ENCODE measurements at regions not wholly inside any gene's neighbourhood (a gene's known extent, or its start where the extent isn't known, plus 50 kb on each side); places are given as distances from the start of the nearest gene placed in this dataset.

DNA sequence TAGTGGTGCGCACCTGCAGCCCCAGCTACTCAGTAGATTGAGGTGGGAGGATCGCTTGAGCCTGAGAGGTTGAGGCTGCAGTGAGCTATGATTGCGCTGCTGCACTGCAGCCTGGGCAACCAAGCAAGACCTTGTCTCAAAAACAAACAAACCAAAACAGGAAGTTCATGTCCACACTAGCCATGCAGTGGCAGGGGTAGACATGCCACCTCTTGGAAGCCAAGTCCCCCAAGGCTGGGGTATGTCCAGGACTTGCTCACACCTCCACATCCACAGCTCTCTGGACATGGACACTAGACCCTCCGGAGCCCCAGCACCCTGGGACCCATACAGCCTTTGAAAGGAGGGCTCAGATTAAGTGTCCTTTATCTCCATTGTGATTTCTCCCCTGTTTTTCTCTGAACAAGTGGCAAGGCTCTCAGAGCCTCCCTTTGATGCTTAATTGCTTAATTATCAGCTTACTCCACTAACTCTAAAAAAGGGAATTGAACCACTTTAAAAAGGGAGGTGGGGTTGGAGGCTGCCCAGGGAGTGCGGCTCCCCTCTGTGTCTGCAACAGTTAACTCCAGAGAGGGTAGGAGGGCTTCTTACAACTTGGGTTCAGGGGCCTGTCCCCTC lies 424.6 kb upstream of the C16orf82 start:
- peak overlapping the region; percentile 30; the same call in 1 of the 2 replicates for H3K4me2 ChIP-seq (ENCODE audit: low read length)

DNA sequence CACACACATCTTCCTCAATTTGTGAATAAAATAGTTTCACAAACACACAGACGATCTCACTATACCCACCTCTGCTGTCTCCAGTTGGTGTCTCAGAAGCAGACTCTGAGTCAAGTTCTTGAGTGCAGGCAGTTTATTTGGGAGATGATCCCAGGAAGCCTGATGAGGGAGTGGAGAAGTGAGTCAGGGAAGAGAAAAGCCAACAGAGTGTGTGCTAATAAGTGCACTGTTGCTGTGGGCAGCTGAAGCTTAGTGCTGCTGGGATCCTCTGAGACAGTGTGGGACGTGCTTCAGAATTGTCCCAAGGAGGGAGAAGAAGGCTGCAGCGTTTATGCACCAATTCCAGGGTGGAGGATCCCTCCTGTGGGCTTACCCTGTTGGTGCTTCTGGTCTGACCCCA lies 423.2 kb upstream of the C16orf82 start:
- Histone ChIP-seq H3K79me2 (ENCODE audit: insufficient read depth, low read length) (no peaks in the 10 kb centered on the region), H3K9me2 (ENCODE audit: low read depth, low read length) (no peaks in the 10 kb centered on the region), H3K27ac (ENCODE audit: low read depth, low read length, poor library complexity, severe bottlenecking) (peak overlapping the region; percentile 79), H3K4me3 (ENCODE audit: low read depth, low read length, poor library complexity, severe bottlenecking) (no peak overlapping the region), H3K9me3 (ENCODE audit: low read length) (no peaks in the 10 kb centered on the region), H3F3A (ENCODE audit: insufficient read depth, low read length) (no peaks in the 10 kb centered on the region), H3K4me2 (ENCODE audit: low read length) (no peak overlapping the region), H3K27me3 (ENCODE audit: insufficient read depth, low read length) (no peaks in the 10 kb centered on the region), H3K4me1 (ENCODE audit: insufficient read depth, low read length, severe bottlenecking) (peaks cover 78% of the 10 kb centered on the region), H4K20me1 (ENCODE audit: insufficient read depth, low read length) (no peaks in the 10 kb centered on the region), H3K36me3 (ENCODE audit: insufficient read depth, low read length) (no peaks in the 10 kb centered on the region), H3K9ac (ENCODE audit: low read length) (no peak overlapping the region; the same call in 1 of the 2 replicates), H2AFZ (ENCODE audit: low read length) (no peak overlapping the region)
- TF ChIP-seq EZH2 (IDR thresholded peaks at IDR 0.05; ENCODE audit: borderline replicate concordance, low read length), result no peak
- TF ChIP-seq, protein P1, sequence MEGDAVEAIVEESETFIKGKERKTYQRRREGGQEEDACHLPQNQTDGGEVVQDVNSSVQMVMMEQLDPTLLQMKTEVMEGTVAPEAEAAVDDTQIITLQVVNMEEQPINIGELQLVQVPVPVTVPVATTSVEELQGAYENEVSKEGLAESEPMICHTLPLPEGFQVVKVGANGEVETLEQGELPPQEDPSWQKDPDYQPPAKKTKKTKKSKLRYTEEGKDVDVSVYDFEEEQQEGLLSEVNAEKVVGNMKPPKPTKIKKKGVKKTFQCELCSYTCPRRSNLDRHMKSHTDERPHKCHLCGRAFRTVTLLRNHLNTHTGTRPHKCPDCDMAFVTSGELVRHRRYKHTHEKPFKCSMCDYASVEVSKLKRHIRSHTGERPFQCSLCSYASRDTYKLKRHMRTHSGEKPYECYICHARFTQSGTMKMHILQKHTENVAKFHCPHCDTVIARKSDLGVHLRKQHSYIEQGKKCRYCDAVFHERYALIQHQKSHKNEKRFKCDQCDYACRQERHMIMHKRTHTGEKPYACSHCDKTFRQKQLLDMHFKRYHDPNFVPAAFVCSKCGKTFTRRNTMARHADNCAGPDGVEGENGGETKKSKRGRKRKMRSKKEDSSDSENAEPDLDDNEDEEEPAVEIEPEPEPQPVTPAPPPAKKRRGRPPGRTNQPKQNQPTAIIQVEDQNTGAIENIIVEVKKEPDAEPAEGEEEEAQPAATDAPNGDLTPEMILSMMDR (IDR thresholded peaks at IDR 0.05; ENCODE audit: low read length), result no peak

More for the DNA sequence above, 424.6 kb upstream of the C16orf82 start:
- no peaks in the 10 kb centered on the region for H4K20me1 ChIP-seq (ENCODE audit: insufficient read depth, low read length)
- no peaks in the 10 kb centered on the region for H3K27me3 ChIP-seq (ENCODE audit: insufficient read depth, low read length)
- H3K4me3 ChIP-seq (ENCODE audit: low read depth, low read length, poor library complexity, severe bottlenecking), result no peak overlapping the region
- no peaks in the 10 kb centered on the region for H3K79me2 ChIP-seq (ENCODE audit: insufficient read depth, low read length)
- peaks cover 65% of the 10 kb centered on the region for H3K4me1 ChIP-seq (ENCODE audit: insufficient read depth, low read length, severe bottlenecking)
- no peaks in the 10 kb centered on the region for H3K9me3 ChIP-seq (ENCODE audit: low read length)
- H3K9me2 ChIP-seq (ENCODE audit: low read depth, low read length), result no peaks in the 10 kb centered on the region
- no peaks in the 10 kb centered on the region for H3F3A ChIP-seq (ENCODE audit: insufficient read depth, low read length)
- H2AFZ ChIP-seq (ENCODE audit: low read length), result peak overlapping the region; percentile 84; the same call in 1 of the 2 replicates
- peak overlapping the region; percentile 79 for H3K27ac ChIP-seq (ENCODE audit: low read depth, low read length, poor library complexity, severe bottlenecking)
- no peak for TF ChIP-seq EZH2 (IDR thresholded peaks at IDR 0.05; ENCODE audit: borderline replicate concordance, low read length)
- TF ChIP-seq, protein P1 (IDR thresholded peaks at IDR 0.05; ENCODE audit: low read length), result no peak
- peak overlapping the region; percentile 9; the same call in 1 of the 2 replicates for H3K9ac ChIP-seq (ENCODE audit: low read length)
- no peaks in the 10 kb centered on the region for H3K36me3 ChIP-seq (ENCODE audit: insufficient read depth, low read length)

DNA sequence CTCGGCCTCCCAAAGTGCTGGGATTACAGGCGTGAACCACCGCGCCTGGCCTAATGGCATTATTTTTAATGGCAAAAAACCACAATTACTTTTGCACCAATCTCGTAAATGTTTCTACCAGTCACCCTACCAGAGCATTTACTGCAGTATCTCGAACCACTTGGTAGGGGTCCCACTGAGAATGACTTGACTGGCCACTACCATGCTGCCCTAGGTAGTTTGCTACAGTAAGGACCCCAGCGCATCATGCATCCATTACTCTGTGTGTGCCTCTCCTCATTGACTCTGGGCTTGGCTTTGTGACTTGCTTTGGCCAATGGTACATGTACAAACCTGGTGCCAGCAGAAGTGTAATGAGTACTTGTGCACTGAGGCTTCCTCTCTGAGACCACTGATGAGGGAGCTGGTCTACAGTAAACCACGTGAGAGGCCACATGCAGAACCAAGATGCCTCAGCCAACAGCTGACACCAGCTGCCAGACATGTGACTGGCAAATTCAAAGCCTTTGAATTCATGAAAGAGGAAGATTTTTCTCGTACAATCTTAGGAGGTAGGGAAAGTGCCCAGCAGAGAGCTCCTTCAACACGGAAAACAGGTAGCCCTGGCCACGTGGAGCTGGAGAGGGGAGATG lies 421.7 kb upstream of the C16orf82 start:
- H3K4me2 ChIP-seq (ENCODE audit: low read length), result no peak overlapping the region
- H3K36me3 ChIP-seq (ENCODE audit: insufficient read depth, low read length), result no peaks in the 10 kb centered on the region
- TF ChIP-seq, protein P1 (IDR thresholded peaks at IDR 0.05; ENCODE audit: low read length), result no peak
- no peak for TF ChIP-seq EZH2 (IDR thresholded peaks at IDR 0.05; ENCODE audit: borderline replicate concordance, low read length)
- no peaks in the 10 kb centered on the region for H4K20me1 ChIP-seq (ENCODE audit: insufficient read depth, low read length)
- no peaks in the 10 kb centered on the region for H3K79me2 ChIP-seq (ENCODE audit: insufficient read depth, low read length)
- H3K9ac ChIP-seq (ENCODE audit: low read length), result no peak overlapping the region; the same call in 1 of the 2 replicates
- peak overlapping the region; percentile 81; the same call in 1 of the 2 replicates for H2AFZ ChIP-seq (ENCODE audit: low read length)
- H3K9me3 ChIP-seq (ENCODE audit: low read length), result no peaks in the 10 kb centered on the region
- H3K27me3 ChIP-seq (ENCODE audit: insufficient read depth, low read length), result no peaks in the 10 kb centered on the region
- peaks cover 84% of the 10 kb centered on the region for H3K4me1 ChIP-seq (ENCODE audit: insufficient read depth, low read length, severe bottlenecking)
- H3K4me3 ChIP-seq (ENCODE audit: low read depth, low read length, poor library complexity, severe bottlenecking), result no peak overlapping the region
- no peaks in the 10 kb centered on the region for H3K9me2 ChIP-seq (ENCODE audit: low read depth, low read length)
- H3F3A ChIP-seq (ENCODE audit: insufficient read depth, low read length), result no peaks in the 10 kb centered on the region
- peak overlapping the region; percentile 79 for H3K27ac ChIP-seq (ENCODE audit: low read depth, low read length, poor library complexity, severe bottlenecking)
